ENCODE measurements at regions not wholly inside any gene's neighbourhood (a gene's known extent, or its start where the extent isn't known, plus 50 kb on each side); places are given as distances from the start of the nearest gene placed in this dataset.

GRCh38 chrX:13876652-13877051, 59.8 kb upstream of the GPM6B start:
- TF ChIP-seq POLR2A (IDR thresholded peaks at IDR 0.05) (no peak), POLR2AphosphoS5 (IDR thresholded peaks at IDR 0.05; ENCODE audit: insufficient read depth in 1 of 2, low read depth in 1 of 2) (no peak), CTCF (IDR thresholded peaks at IDR 0.05) (no peak)

Data from vagina (tissue), 2 donors.